GM13976 (cell line): ENCODE measurements at regions not wholly inside any gene's neighbourhood (a gene's known extent, or its start where the extent isn't known, plus 50 kb on each side); places are given as distances from the start of the nearest gene placed in this dataset.

Experiments
- DNase-seq: peaks from one replicate; pipeline ENCODE4 v3.0.0; 2012; ENCODE audit warnings: low spot score
- CTCF ChIP-seq: IDR thresholded peaks from 2 replicates; pipeline ENCODE4 v1.5.1; 2012; ENCODE audit warnings: borderline replicate concordance, mild to moderate bottlenecking; ENCODE audit not compliant: insufficient read depth; ENCODE audit errors: extremely low read depth, missing control alignments, control extremely low read depth
- in situ Hi-C: fragments of 300-500 bp; cut with MboI; formaldehyde crosslinking; loops from one replicate; pipeline ENCODE4 v1.12.0; 2022; ENCODE audit warnings: low sequenced_read_pairs, mixed read lengths, inconsistent platforms; ENCODE audit not compliant: unreplicated experiment

GRCh38 chr16:63629272-63629671, 1492.6 kb downstream of the CDH11 start:
- in situ Hi-C loops = no loop called here
- TF ChIP-seq CTCF = no peak
- DNase-seq = no peak

GRCh38 chr16:63628812-63629211, 1493.1 kb downstream of the CDH11 start:
- DNase-seq = no peak
- no peak for TF ChIP-seq CTCF
- in situ Hi-C loops = no loop called here

- no peak for DNase-seq
- no peak for TF ChIP-seq CTCF
- in situ Hi-C loops = no loop called here
These were observed 1496.7 kb downstream of the CDH11 start for GRCh38 chr16:63625126-63625525.

GRCh38 chr16:63623551-63624039, 1498.3 kb downstream of the CDH11 start:
- DNase-seq = no peak
- in situ Hi-C loops = no loop called here
- no peak for TF ChIP-seq CTCF

GRCh38 chr16:63618896-63619485, 1502.9 kb downstream of the CDH11 start:
- TF ChIP-seq CTCF = no peak
- in situ Hi-C loops = no loop called here
- DNase-seq = no peak

- no peak for DNase-seq
- no peak for TF ChIP-seq CTCF
- in situ Hi-C loops = no loop called here
These were observed 1503.7 kb downstream of the CDH11 start for GRCh38 chr16:63617990-63618763.
